ENCODE measurements at regions not wholly inside any gene's neighbourhood (a gene's known extent, or its start where the extent isn't known, plus 50 kb on each side); places are given as distances from the start of the nearest gene placed in this dataset.

DNA sequence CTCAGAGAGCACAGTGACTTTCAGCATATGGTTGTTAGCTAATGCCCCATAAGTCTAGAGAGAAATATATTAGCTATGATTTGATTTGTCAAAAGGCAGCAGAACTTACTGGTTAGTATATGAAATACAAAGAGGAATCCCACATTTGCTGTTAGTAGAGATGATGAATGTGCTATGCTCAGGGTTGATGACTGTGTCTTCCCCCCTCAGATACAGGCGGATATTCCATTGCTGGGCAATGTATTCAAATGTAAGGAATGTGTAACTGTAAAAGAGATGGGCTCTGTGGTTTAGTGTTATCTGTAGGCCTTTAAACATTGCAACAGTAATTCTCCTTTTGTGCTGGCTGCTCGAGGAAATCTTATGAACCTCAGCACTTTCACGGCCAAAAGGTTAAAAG is 528.9 kb upstream of the ARX start:
- TF ChIP-seq GABPA (IDR thresholded peaks at IDR 0.05; ENCODE audit: low read depth) (no peak), SPI1 (IDR thresholded peaks at IDR 0.05; ENCODE audit: borderline replicate concordance, low read depth) (no peak), POLR2AphosphoS5 (IDR thresholded peaks at IDR 0.05; ENCODE audit: low read depth) (no peak)
- TF ChIP-seq, protein P1, sequence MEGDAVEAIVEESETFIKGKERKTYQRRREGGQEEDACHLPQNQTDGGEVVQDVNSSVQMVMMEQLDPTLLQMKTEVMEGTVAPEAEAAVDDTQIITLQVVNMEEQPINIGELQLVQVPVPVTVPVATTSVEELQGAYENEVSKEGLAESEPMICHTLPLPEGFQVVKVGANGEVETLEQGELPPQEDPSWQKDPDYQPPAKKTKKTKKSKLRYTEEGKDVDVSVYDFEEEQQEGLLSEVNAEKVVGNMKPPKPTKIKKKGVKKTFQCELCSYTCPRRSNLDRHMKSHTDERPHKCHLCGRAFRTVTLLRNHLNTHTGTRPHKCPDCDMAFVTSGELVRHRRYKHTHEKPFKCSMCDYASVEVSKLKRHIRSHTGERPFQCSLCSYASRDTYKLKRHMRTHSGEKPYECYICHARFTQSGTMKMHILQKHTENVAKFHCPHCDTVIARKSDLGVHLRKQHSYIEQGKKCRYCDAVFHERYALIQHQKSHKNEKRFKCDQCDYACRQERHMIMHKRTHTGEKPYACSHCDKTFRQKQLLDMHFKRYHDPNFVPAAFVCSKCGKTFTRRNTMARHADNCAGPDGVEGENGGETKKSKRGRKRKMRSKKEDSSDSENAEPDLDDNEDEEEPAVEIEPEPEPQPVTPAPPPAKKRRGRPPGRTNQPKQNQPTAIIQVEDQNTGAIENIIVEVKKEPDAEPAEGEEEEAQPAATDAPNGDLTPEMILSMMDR (IDR thresholded peaks at IDR 0.05; ENCODE audit: insufficient read depth, low read length), result no peak
